ENCODE measurements at regions not wholly inside any gene's neighbourhood (a gene's known extent, or its start where the extent isn't known, plus 50 kb on each side); places are given as distances from the start of the nearest gene placed in this dataset.

DNA sequence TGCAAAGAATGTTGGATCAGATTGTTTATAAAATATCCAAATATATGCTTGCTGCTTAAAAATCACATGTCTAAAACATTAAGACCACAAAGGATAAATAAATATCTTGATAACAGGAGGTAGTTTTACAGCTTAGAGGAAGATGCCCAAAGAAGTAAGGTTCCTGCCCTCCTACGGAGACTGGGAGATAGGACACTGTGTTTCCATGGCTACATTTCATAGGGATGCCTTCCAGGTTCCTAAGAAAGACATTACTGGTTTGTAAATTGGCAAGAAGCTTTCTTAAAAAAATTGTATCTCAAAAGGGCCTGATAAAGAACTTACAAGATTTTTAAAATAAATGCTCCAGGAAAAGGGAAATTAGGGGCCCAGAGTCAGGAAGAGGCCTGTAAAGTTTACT, 437.2 kb downstream of the HINT1 start:
- no peak for TF ChIP-seq POLR2A (IDR thresholded peaks at IDR 0.05)
- TF ChIP-seq, protein P1, sequence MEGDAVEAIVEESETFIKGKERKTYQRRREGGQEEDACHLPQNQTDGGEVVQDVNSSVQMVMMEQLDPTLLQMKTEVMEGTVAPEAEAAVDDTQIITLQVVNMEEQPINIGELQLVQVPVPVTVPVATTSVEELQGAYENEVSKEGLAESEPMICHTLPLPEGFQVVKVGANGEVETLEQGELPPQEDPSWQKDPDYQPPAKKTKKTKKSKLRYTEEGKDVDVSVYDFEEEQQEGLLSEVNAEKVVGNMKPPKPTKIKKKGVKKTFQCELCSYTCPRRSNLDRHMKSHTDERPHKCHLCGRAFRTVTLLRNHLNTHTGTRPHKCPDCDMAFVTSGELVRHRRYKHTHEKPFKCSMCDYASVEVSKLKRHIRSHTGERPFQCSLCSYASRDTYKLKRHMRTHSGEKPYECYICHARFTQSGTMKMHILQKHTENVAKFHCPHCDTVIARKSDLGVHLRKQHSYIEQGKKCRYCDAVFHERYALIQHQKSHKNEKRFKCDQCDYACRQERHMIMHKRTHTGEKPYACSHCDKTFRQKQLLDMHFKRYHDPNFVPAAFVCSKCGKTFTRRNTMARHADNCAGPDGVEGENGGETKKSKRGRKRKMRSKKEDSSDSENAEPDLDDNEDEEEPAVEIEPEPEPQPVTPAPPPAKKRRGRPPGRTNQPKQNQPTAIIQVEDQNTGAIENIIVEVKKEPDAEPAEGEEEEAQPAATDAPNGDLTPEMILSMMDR (IDR thresholded peaks at IDR 0.05): no peak
